HG03571 (cell line): ENCODE measurements at regions not wholly inside any gene's neighbourhood (a gene's known extent, or its start where the extent isn't known, plus 50 kb on each side); places are given as distances from the start of the nearest gene placed in this dataset.
"Not testable (repeated sequence)": the region's sequence is repeated elsewhere in the genome, so short reads cannot be mapped to it uniquely, and the experiment has no call there.

Source experiments
- ATAC-seq: cut with Tn5 transposase; IDR thresholded peaks from one replicate; pipeline ENCODE4 v1.9.1; 2021; ENCODE audit not compliant: unreplicated experiment

DNA sequence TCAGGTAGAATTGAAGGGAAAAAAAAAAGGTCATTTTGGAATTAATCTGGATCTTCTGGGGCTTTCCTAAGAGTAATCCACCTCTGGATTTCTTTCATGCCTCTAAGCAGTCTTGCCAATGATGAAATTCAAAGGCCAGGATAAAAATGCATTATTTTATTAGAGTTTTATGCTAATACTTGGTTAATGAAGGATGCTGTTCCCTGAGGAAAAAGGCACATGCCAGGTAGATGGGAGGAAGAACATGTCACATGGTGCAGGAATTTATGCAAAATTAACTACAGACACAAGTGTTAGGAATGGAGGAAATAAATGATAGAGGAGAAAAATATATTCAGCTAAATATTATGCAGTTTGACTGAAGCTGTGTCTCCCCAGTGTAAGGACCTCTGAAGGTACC lies 792.0 kb downstream of the ETS1 start:
- ATAC-seq = no peak

- no peak for ATAC-seq
Observed at GRCh38 chr11:127791844-127792243, 791.3 kb upstream of the KIRREL3 start.

DNA sequence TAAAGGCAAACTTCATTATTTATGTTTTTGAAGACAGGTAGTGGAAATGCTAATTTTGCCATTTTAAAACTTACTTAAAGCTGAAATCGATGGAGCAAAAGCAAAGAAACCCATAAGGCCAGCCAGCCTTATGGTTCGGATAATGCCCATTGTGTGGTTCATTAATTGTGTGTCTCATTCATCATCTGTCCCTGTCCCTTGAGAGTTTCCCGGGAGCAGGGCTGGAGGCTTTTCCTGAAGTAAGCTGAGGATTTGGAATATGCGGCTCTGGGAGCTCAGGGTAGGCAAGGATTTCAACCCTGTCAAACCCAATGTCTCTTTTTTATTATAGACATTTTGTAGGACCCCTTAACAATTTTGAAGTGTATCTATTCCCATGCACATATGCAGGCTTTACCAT lies 790.0 kb upstream of the KIRREL3 start:
- no peak for ATAC-seq

- no peak for ATAC-seq
Observed at GRCh38 chr11:127789927-127790326, 789.4 kb upstream of the KIRREL3 start.

- ATAC-seq = not testable (repeated sequence)
Observed at GRCh38 chr11:127772938-127773337, 772.4 kb upstream of the KIRREL3 start.

- not testable (repeated sequence) for ATAC-seq
Observed at GRCh38 chr11:127768931-127769330, 768.4 kb upstream of the KIRREL3 start.

DNA sequence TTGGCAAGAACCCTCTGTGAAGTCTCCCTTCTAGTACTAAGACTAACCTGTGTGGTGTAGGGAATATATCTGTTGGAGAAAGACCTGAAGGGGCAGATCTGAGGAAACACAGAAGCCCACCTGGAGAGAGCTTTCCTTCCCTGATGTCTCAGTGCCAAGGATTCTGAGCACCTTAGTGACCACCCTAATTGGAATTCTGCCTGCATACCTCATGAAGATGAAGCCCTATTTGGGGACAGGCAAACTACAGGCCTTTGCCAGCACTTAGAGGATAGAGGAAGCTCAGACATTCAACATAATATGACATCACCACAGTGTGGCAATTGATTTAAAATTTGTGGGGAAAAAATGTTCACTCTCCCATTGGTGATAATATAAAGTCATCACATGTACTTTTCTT lies 766.2 kb upstream of the KIRREL3 start:
- no peak for ATAC-seq

DNA sequence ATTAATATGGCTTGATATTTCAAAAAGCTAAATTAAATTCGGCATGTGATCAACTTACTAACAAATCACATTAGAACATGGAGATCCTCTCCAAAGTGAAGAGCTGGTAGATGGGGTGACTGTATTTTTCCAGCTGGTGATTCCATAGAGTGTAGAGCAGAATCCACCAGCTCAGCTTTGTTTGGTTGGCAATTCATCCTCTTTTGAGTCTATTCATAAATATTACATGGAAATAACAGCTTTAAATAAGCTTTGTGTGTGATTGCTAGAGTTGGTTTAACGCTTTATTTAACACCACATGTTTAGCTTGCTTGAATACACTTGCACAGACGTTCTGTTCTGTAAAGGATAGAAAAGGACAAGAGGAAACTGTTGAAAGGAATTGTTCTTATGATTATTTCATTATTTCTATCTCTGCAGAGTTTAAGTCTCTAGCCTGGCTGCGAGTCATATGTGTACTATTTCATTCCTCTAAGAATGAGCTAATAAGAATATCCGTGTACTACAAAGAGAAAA lies 738.3 kb upstream of the KIRREL3 start:
- no peak for ATAC-seq

GRCh38 chr11:127737499-127737898 lies 736.9 kb upstream of the KIRREL3 start:
- ATAC-seq = no peak

DNA sequence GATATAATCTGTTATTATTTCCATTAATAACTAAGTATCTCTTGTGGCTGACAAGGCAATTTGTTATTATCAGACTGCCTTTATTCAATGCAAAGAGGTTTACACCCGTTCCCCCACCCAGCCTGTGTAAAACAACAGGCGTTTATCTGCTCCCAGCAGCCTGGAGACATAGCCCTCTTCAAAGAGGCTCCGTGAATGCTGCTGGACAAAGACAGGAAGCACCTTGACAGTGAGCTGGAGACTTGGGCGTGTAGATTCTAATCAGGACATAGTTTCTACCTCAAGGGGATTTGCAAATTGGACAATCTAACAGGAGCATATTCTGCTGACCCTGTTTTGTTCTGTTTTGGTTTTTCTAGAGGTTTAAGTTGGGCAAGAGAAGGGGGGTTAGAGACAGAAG lies 733.0 kb upstream of the KIRREL3 start:
- no peak for ATAC-seq

GRCh38 chr11:127726367-127726766 lies 725.8 kb upstream of the KIRREL3 start:
- ATAC-seq = no peak

DNA sequence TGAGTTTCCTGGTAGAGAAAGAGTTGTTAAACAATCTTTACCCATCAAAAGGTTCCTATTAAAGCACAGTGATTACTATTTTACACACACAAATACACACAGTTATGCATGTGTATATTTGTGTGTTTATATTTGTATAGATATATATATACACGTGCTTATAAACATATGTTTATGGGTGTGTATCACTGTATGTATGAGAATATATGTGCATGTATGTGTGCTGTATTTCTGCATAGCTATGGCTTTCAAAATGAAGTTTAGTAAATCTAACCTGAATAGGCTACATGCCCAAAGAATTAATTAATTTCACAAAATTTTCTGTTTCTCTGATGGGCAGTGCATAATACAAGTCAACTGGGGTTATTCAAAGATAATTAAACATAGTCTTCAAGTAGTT lies 723.1 kb upstream of the KIRREL3 start:
- ATAC-seq = no peak

GRCh38 chr11:127713226-127713625 lies 712.7 kb upstream of the KIRREL3 start:
- no peak for ATAC-seq

DNA sequence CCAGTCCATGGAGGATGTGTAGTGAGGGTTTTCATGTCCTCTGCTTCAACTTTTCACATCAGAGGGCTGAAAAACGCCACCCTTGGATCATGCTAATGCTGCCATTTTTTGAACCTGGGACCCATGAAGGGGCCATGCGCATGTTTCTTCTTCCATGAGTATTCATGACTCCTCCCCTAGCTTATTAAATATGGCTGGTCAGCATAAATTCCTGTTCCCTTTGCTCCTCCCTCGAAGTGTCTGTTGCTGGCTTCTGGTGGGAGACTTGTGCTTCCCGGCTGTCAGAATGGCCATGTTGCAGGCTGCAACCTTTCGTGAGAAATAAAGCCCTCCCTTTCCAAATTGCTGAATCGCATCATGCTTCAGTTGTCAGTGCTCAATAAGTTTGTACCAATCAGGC lies 711.2 kb upstream of the KIRREL3 start:
- no peak for ATAC-seq

DNA sequence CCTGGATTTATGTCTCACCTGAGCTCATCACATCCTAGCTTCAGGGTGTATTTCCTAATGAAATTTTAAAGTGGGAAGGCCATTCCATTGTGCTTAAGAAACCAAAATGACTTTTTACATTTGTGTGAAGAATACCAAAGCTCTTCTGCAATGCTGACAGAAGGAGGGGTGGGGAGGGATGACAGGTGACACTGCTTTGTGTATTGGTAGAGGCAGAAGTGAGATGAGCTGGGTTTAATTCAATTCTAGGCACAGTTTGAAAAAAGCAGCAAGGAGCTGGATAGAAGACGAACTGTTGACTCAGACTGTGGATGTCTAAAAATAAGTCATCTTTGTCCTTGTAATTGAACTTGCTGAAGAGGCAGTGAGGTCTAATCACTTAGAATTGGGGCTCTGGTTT lies 710.3 kb upstream of the KIRREL3 start:
- no peak for ATAC-seq

- ATAC-seq = no peak
Observed at GRCh38 chr11:127709960-127710359, 709.4 kb upstream of the KIRREL3 start.

DNA sequence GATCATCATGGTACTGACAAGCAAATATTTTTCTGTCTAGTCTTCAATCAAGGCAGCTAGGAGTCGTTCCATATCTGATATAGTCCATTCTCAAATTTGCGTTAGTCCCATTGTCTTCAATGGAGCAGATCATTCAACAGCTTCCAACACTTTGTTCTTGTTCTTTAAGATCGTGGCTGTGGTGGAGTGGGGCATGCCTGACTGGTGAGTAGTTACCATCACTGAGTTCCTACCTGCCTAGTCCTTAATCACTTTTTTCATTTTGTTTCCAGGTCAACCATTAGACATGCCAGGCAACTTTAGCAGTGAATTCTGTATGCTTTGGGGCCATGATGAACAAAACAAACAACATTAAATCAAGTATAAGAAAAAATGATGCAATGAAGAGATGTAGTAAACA lies 693.1 kb upstream of the KIRREL3 start:
- ATAC-seq = no peak

- no peak for ATAC-seq
Observed at GRCh38 chr11:127683321-127683720, 682.8 kb upstream of the KIRREL3 start.

DNA sequence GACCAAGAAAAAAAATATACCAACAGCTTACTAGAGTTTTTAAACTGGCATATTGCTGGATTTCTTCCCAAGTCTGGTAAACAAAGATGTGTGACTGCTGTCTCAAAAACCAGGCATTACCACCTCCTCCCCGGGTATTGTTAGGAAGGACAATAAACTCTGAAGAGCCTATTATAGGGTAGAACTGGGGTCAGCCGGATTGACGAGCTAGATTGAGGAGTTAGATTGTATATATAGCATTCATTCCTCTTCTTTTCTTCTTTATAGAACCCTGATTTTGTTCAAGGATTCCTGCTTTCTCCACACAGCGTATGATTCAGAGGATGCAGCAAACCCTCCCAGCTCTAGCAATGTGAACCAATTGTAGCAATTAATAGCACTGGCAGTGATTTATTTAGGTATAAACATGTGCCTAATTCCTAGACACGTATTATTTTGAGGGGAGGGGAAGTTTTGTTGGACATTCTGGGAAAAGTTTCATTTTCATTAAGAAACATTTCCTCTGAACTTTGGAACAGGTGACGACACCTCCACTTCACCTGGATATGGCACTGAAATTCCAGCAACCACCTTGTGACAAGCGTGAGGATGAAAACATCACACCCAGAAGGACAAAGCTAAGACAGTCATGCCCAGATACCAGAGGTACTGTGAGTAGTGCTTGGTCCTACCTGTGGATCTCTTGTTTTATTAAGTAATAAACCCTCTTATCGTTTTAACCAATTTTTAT lies 679.4 kb upstream of the KIRREL3 start:
- ATAC-seq = no peak

DNA sequence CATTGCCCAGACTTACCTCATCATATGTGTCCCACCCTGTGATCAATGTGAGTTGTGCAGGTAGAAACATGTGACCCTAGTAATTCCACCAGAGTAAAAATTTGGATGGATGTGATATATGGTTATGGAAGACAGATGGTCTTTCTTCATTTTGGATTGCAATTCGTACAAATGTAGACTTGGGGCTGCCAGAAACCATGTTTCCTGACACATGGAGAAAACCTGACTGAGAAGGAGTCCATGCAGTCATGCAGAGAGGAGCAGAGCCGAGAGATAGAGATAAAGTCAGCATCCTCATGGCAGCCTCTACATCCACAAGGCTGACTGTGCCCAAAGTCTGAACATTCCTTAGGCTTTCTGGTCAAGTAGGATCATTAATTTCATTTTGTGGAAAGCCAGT lies 678.1 kb upstream of the KIRREL3 start:
- ATAC-seq = no peak

GRCh38 chr11:127677660-127678425 lies 677.3 kb upstream of the KIRREL3 start:
- no peak for ATAC-seq

- ATAC-seq = no peak
Observed at GRCh38 chr11:127675581-127675980, 675.0 kb upstream of the KIRREL3 start.
